H1 (cell line): ENCODE measurements at regions not wholly inside any gene's neighbourhood (a gene's known extent, or its start where the extent isn't known, plus 50 kb on each side); places are given as distances from the start of the nearest gene placed in this dataset.

Source experiments
- BRCA1 ChIP-seq: IDR thresholded peaks from 2 replicates; pipeline ENCODE4 v1.6.1; 2012; ENCODE audit warnings: low read depth, low read length, improper control_type of control experiment
- EP300 ChIP-seq, 2 experiments: IDR thresholded peaks; 1 replicate in 1 of 2; 2 replicates in 1 of 2; pipeline ENCODE4 v1.6.1; 2011 to 2012; ENCODE audit warnings: low read depth in 2 of 2, low read length in 2 of 2, mild to moderate bottlenecking in 2 of 2, borderline replicate concordance in 1 of 2, inconsistent platforms in 1 of 2, moderate library complexity in 1 of 2

- TF ChIP-seq EP300 (IDR thresholded peaks at IDR 0.05; ENCODE audit: borderline replicate concordance in 1 of 2, low read depth in 2 of 2, low read length in 2 of 2), result no peak
- no peak for TF ChIP-seq BRCA1
- TF ChIP-seq, all 59 proteins: peak for 0
These were observed 71.5 kb upstream of the DISP3 start (continued) for GRCh38 chr1:11407301-11407994.
